Epithelial cell of esophagus (primary cell): ENCODE measurements at regions not wholly inside any gene's neighbourhood (a gene's known extent, or its start where the extent isn't known, plus 50 kb on each side); places are given as distances from the start of the nearest gene placed in this dataset.
A peak's percentile ranks its signal among the peaks of the same experiment; 100 is the strongest.

Experiments
- DNase-seq: peaks from one replicate; pipeline ENCODE4 v3.0.0; 2010; ENCODE audit warnings: low read depth
- H3K4me3 ChIP-seq: 2 replicates; pipeline ENCODE4 v1.5.1; 2011; ENCODE audit warnings: mild to moderate bottlenecking, low read length, control low read depth
- CTCF ChIP-seq: IDR thresholded peaks from 2 replicates; pipeline ENCODE4 v1.5.1; 2011; ENCODE audit warnings: low read depth, mild to moderate bottlenecking, low read length, control low read depth, inconsistent platforms; ENCODE audit not compliant: insufficient read depth; ENCODE audit errors: missing control alignments

- DNase-seq, result no peak
- no peak overlapping the region for H3K4me3 ChIP-seq
- TF ChIP-seq CTCF, result no peak
Observed at GRCh38 chr3:181578743-181579142, 133.0 kb upstream of the SOX2 start.

- no peak for DNase-seq
- TF ChIP-seq CTCF, result no peak
- no peak overlapping the region for H3K4me3 ChIP-seq
Observed at GRCh38 chr3:181572432-181572831, 139.3 kb upstream of the SOX2 start.

DNA sequence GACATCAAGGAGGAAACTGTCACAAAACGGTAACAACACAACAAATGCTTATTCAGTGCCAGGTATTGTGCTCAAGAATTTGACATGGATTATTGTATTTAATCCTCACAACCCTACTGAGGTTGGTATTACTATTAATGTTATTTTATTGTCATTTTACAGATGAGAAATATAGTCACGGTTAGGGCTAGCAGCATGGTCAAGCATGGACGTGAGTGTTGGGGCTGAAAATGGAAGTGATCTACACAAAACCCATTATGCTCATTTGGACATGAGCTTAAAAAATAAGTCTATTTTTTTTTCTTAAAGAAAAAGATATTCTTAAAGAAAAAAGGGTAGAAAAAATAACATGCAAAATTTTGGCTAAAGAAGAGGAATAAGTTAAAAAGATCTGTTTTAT, 141.3 kb upstream of the SOX2 start:
- DNase-seq, result no peak
- no peak for TF ChIP-seq CTCF
- no peak overlapping the region for H3K4me3 ChIP-seq

GRCh38 chr3:181569356-181569940, 142.3 kb upstream of the SOX2 start:
- DNase-seq, result no peak
- TF ChIP-seq CTCF, result no peak
- no peak overlapping the region for H3K4me3 ChIP-seq

- no peak overlapping the region for H3K4me3 ChIP-seq
- DNase-seq, result peak; percentile 66
- TF ChIP-seq CTCF, result no peak
Observed at GRCh38 chr3:181568693-181569092, 143.0 kb upstream of the SOX2 start.

- H3K4me3 ChIP-seq, result no peak overlapping the region
- no peak for TF ChIP-seq CTCF
- DNase-seq, result peak; percentile 68
Observed at GRCh38 chr3:181568248-181568647, 143.5 kb upstream of the SOX2 start.

DNA sequence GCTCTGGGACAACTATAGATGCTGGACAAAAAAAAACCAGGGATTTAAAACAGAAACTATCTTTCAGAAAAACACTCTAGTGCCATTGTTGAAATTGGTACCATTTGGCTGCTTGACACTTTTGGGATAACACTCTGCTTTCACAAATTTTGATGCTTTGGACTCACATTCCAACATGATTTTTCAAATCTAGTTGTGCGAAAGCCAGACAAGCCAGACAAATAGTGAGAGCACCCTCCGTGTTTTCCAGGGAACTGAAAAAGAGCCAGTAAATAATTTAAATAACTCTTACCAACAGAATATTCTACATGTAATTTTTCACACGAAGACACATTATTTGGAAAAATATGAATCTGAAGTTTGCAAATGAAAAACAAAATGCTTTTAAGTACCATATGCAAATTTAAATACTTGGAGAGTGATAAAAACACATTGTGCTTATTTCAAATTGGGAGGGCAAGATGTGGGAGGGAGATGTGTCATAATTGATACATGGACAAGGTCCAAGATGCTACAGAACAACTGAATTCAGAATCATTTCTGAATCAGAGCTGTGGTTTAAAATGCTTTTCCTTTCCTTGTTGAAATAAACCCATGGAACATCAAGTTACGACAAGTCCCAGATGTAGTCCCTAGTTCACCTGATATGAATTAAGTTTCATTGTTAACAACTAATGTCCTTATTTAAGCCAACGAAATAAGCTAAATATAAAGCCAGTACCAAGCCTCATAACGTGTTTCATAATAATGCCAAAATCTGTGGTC, 144.2 kb upstream of the SOX2 start:
- peak; percentile 90 for DNase-seq
- no peak overlapping the region for H3K4me3 ChIP-seq
- no peak for TF ChIP-seq CTCF
